T-helper 1 cell treated with Interleukin-12 subunit alpha and Interleukin-12 subunit beta and Interleukin-4 antibody, amounts not matched to agents 30 μg/mL and 1 μg/mL, for 36 hours (primary cell): ENCODE measurements at regions not wholly inside any gene's neighbourhood (a gene's known extent, or its start where the extent isn't known, plus 50 kb on each side); places are given as distances from the start of the nearest gene placed in this dataset.
"Not testable (repeated sequence)": the region's sequence is repeated elsewhere in the genome, so short reads cannot be mapped to it uniquely, and the experiment has no call there.

Experiments used
- H3K27ac Mint-ChIP-seq: one replicate; pipeline ENCODE4 v1.8.0; 2021; ENCODE audit warnings: mild to moderate bottlenecking, mixed read lengths
- H3K27me3 Mint-ChIP-seq: one replicate; pipeline ENCODE4 v1.8.0; 2021; ENCODE audit warnings: low read depth, mixed read lengths
- H3K36me3 Mint-ChIP-seq: one replicate; pipeline ENCODE4 v1.8.0; 2021; ENCODE audit warnings: low read depth, mixed read lengths
- H3K4me1 Mint-ChIP-seq: one replicate; pipeline ENCODE4 v1.8.0; 2021; ENCODE audit warnings: low read depth, mixed read lengths
- H3K4me3 Mint-ChIP-seq: one replicate; pipeline ENCODE4 v1.8.0; 2021; ENCODE audit warnings: mild to moderate bottlenecking, moderate library complexity, mixed read lengths
- H3K9me3 Mint-ChIP-seq: one replicate; pipeline ENCODE4 v1.8.0; 2021; ENCODE audit warnings: mixed read lengths

- Mint-ChIP-seq H3K27ac (no peak overlapping the region), H3K9me3 (no peaks in the 10 kb centered on the region), H3K4me3 (no peak overlapping the region), H3K27me3 (no peaks in the 10 kb centered on the region), H3K36me3 (peaks cover 2% of the 10 kb centered on the region), H3K4me1 (peaks cover 16% of the 10 kb centered on the region)
These were observed 131.6 kb downstream of the UTRN start for GRCh38 chr6:144416773-144417172.

DNA sequence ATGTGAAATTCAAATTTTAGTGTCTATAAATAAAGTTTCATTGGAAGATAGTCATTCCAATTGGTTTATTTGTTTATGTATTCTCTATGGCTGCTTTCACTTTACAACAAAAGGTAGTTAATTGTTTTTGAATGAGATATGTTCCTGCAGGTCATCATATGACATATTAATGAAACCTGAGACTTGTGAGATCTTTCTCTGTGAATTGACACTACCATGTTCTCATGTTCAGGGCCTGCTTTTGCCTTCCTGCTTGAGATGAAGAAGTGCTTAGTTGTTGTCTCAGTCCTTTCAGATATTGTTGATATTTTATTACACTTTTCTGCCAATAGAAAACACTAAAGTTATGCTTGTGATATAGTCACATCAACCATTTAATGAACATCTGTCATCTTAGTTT lies 132.5 kb downstream of the UTRN start:
- Mint-ChIP-seq H3K9me3 (no peaks in the 10 kb centered on the region), H3K4me3 (no peak overlapping the region), H3K4me1 (peaks cover 14% of the 10 kb centered on the region), H3K27me3 (no peaks in the 10 kb centered on the region), H3K36me3 (peaks cover 5% of the 10 kb centered on the region), H3K27ac (no peak overlapping the region)

DNA sequence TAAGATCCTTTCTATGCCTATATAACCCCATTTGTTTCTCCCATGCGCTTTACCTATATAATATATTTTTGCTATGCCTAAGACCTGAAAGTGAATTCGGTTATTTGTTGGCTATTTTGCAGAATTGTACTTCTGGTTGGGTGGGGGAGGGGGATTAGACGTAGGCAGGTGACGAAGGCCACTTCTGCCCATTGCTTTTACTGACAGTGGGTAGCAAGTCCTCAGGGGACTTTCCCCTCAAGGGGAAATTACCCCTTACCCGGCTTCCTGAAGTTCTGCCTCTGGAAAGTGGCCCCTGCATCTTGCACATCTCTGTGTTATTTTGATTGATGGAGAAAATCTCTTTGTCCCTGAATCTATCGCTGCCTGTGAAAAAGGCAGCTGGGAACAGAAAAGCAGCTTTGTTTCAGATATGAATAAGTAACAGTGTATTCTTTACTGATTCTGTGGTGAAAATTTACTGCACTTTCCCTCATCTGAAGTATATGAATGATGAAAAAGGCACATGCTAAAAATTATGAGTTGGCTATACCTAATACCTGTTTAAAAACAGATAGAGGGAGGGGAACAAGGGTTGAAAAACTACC lies 133.9 kb downstream of the UTRN start:
- Mint-ChIP-seq H3K9me3 (no peaks in the 10 kb centered on the region), H3K4me1 (peaks cover 10% of the 10 kb centered on the region), H3K4me3 (no peak overlapping the region), H3K36me3 (peaks cover 12% of the 10 kb centered on the region), H3K27me3 (no peaks in the 10 kb centered on the region), H3K27ac (no peak overlapping the region)

DNA sequence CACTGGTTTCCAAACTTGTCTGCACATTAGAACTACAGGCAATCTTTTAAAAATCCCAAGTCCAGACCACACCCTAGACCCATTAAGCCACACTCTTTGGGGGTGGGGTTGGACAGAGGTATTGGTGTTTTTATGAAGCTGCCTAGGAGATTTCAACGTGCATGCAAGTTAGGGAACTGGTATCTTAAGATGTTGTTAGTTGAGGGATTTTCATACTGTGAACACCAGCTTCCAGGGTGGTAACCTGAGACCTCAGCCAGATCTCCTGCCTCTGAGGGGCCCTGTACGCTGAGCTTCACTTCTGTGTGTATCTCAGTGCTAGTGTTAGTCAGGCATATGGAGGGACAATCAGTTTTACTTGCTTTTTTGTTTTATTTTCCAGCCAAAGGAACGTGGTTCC lies 138.0 kb downstream of the UTRN start:
- Mint-ChIP-seq H3K27ac (no peak overlapping the region), H3K36me3 (peaks cover 33% of the 10 kb centered on the region), H3K4me3 (no peak overlapping the region)

DNA sequence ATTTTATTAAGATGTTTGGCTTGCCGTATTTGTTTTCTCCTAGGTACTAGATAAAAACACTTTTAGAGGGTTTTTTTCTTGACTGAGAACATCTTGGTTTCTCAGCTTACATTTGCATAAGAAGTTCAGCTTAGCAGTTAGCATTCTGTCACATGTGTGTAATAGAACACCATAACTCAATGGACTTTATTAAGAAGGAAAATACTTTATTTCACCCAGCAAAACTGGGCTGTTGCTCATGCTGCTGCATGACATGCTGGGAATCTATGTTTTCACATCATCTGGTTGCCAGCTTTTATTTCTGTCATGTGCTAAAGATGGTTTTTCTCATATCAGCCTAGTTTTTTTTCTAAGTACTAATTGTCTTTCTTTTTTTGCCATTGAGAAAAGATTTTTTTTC lies 144.6 kb downstream of the UTRN start:
- H3K36me3 Mint-ChIP-seq = peaks cover 44% of the 10 kb centered on the region
- no peaks in the 10 kb centered on the region for H3K27me3 Mint-ChIP-seq
- peaks cover 6% of the 10 kb centered on the region for H3K4me1 Mint-ChIP-seq
- H3K27ac Mint-ChIP-seq = no peak overlapping the region
- peaks cover 4% of the 10 kb centered on the region for H3K9me3 Mint-ChIP-seq
- no peak overlapping the region for H3K4me3 Mint-ChIP-seq

More for the DNA sequence above, 138.0 kb downstream of the UTRN start:
- Mint-ChIP-seq H3K9me3 (no peaks in the 10 kb centered on the region), H3K27me3 (no peaks in the 10 kb centered on the region), H3K4me1 (peaks cover 5% of the 10 kb centered on the region)

- H3K9me3 Mint-ChIP-seq, H3K4me3 Mint-ChIP-seq, H3K27me3 Mint-ChIP-seq, H3K27ac Mint-ChIP-seq: not testable (repeated sequence)
- H3K36me3 Mint-ChIP-seq = peaks cover 53% of the 10 kb centered on the region
- peaks cover 11% of the 10 kb centered on the region for H3K4me1 Mint-ChIP-seq
These were observed 148.3 kb downstream of the UTRN start for GRCh38 chr6:144433446-144433845.

GRCh38 chr6:144434308-144434990 lies 149.3 kb downstream of the UTRN start:
- H3K4me3 Mint-ChIP-seq = no peak overlapping the region

GRCh38 chr6:144435602-144436426 lies 150.7 kb downstream of the UTRN start:
- H3K36me3 Mint-ChIP-seq = peaks cover 66% of the 10 kb centered on the region
- H3K27me3 Mint-ChIP-seq = no peaks in the 10 kb centered on the region
- no peak overlapping the region for H3K4me3 Mint-ChIP-seq
- peaks cover 11% of the 10 kb centered on the region for H3K4me1 Mint-ChIP-seq
- no peak overlapping the region for H3K27ac Mint-ChIP-seq
- H3K9me3 Mint-ChIP-seq = peaks cover 19% of the 10 kb centered on the region

More at GRCh38 chr6:144434308-144434990, 149.3 kb downstream of the UTRN start:
- peaks cover 11% of the 10 kb centered on the region for H3K4me1 Mint-ChIP-seq
- no peaks in the 10 kb centered on the region for H3K27me3 Mint-ChIP-seq
- H3K9me3 Mint-ChIP-seq = peaks cover 7% of the 10 kb centered on the region
- H3K36me3 Mint-ChIP-seq = peaks cover 57% of the 10 kb centered on the region
- no peak overlapping the region for H3K27ac Mint-ChIP-seq

DNA sequence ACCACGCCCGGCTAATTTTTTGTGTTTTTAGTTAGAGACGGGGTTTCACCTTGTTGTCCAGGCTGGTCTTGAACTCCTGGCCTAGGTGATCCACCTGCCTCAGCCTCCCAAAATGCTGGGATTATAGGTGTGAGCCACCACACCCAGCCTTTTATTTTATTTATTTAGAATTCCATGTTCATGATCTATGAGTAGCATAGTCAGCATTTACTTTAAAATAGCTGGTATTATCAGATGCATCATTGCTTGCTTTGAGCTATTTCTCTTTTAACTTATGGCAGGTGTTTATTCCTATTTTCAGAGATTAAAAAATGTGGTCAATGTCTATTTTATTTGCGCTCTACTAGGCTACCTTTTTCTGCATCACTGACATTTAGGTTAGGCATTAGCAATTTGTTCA lies 152.0 kb downstream of the UTRN start:
- Mint-ChIP-seq H3K27ac (no peak overlapping the region), H3K4me1 (peaks cover 12% of the 10 kb centered on the region), H3K4me3 (no peak overlapping the region), H3K27me3 (no peaks in the 10 kb centered on the region), H3K9me3 (peaks cover 30% of the 10 kb centered on the region), H3K36me3 (peaks cover 70% of the 10 kb centered on the region)

GRCh38 chr6:144438103-144438502 lies 153.0 kb downstream of the UTRN start:
- Mint-ChIP-seq H3K27ac (no peak overlapping the region), H3K4me1 (peaks cover 15% of the 10 kb centered on the region), H3K4me3 (no peak overlapping the region), H3K36me3 (peaks cover 73% of the 10 kb centered on the region), H3K9me3 (peaks cover 30% of the 10 kb centered on the region), H3K27me3 (no peaks in the 10 kb centered on the region)

DNA sequence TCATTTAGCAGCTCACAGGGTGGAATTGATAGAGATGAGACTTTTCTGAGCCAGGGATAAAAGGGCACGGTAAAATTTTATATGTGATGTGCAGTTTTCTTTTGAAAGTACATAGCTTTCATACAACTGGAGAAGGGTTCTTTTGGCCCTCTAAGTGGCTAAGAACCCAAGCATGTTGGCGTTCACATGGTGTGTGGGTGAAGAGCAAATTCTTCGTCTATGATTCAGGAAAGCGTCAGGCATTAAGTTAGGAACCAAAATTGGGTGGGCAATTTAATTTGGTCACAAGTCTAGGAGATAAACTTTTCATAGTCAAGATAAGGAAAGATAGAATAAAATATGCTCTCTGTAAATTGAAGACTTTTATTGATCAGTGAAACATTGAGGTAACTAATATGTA lies 153.9 kb downstream of the UTRN start:
- H3K27ac Mint-ChIP-seq = no peak overlapping the region
- no peak overlapping the region for H3K4me3 Mint-ChIP-seq
- no peaks in the 10 kb centered on the region for H3K27me3 Mint-ChIP-seq
- peaks cover 30% of the 10 kb centered on the region for H3K9me3 Mint-ChIP-seq
- peaks cover 73% of the 10 kb centered on the region for H3K36me3 Mint-ChIP-seq
- peaks cover 15% of the 10 kb centered on the region for H3K4me1 Mint-ChIP-seq

DNA sequence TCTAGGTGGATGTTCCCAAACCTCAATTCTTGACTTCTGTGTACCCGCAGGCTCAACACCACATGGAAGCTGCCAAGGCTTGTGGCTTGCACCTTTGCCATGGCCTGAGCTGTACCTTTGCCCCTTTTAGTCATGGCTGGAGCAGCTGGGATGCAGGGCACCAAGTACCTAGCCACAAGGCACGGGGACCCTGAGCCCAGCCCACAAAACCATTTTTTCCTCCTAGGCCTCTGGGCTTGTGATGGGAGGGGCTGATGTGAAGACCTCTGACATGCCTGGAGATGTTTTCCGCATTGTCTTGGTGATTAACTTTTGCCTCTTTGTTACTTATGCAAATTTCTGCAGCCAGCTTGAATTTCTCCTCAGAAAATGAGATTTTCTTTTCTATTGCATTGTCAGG lies 156.7 kb downstream of the UTRN start:
- H3K4me1 Mint-ChIP-seq, H3K27ac Mint-ChIP-seq: not testable (repeated sequence)

GRCh38 chr6:144443157-144443556 lies 158.0 kb downstream of the UTRN start:
- Mint-ChIP-seq H3K4me1 (peaks cover 4% of the 10 kb centered on the region), H3K36me3 (peaks cover 61% of the 10 kb centered on the region), H3K4me3 (no peak overlapping the region), H3K27ac (no peak overlapping the region), H3K9me3 (peaks cover 30% of the 10 kb centered on the region), H3K27me3 (no peaks in the 10 kb centered on the region)

More for the DNA sequence above, 156.7 kb downstream of the UTRN start:
- Mint-ChIP-seq H3K36me3 (peaks cover 64% of the 10 kb centered on the region), H3K9me3 (peaks cover 30% of the 10 kb centered on the region)
- H3K27me3 Mint-ChIP-seq, H3K4me3 Mint-ChIP-seq: not testable (repeated sequence)

GRCh38 chr6:144447472-144447871 lies 162.3 kb downstream of the UTRN start:
- Mint-ChIP-seq H3K27me3 (no peaks in the 10 kb centered on the region), H3K9me3 (peaks cover under 1% of the 10 kb centered on the region), H3K36me3 (peaks cover 43% of the 10 kb centered on the region), H3K4me1 (peaks cover 2% of the 10 kb centered on the region), H3K27ac (no peak overlapping the region), H3K4me3 (no peak overlapping the region)

DNA sequence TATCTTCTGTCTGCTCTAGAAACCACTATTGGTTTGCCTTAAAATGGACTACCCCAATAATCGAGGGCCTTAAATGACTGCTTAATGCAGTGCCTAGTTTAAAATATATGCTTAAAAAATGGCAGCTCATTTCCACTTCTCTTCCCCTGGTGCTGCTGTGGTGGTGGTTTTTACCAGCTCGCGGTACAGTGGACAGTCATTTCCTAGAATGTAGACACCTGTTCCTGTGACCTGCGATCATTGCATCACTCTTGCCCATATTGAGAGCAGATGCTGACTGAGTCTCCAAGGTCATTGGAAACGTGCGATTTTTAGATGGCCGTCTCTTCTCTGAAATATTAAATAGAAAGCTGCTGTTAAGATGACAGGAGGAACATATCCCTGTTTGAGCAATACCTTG lies 164.1 kb downstream of the UTRN start:
- no peaks in the 10 kb centered on the region for H3K9me3 Mint-ChIP-seq
- H3K27me3 Mint-ChIP-seq = no peaks in the 10 kb centered on the region
- peaks cover 42% of the 10 kb centered on the region for H3K36me3 Mint-ChIP-seq
- no peak overlapping the region for H3K4me3 Mint-ChIP-seq
- H3K4me1 Mint-ChIP-seq = peaks cover 2% of the 10 kb centered on the region
- no peak overlapping the region for H3K27ac Mint-ChIP-seq
